Ovary (tissue), 3 donors: ENCODE measurements at regions not wholly inside any gene's neighbourhood (a gene's known extent, or its start where the extent isn't known, plus 50 kb on each side); places are given as distances from the start of the nearest gene placed in this dataset.

Experiments
- CTCF ChIP-seq, 3 donors: fragments of 450-650 bp in 2 of 3; fragments of 200-600 bp in 1 of 3; IDR thresholded peaks; one replicate each; pipeline versions ENCODE4 v1.5.1 to v1.8.0; 2016 to 2022; ENCODE audit warnings: antibody characterized with exemption in 3 of 3, mild to moderate bottlenecking in 1 of 3
- EP300 ChIP-seq: sonication (generic); formaldehyde crosslinking; IDR thresholded peaks from one replicate; pipeline ENCODE4 v1.6.1; 2017; ENCODE audit warnings: antibody characterized with exemption
- POLR2A ChIP-seq: fragments of 450-650 bp; IDR thresholded peaks from one replicate; pipeline ENCODE4 v1.6.1; 2017; ENCODE audit warnings: antibody characterized with exemption, mild to moderate bottlenecking, moderate library complexity
- donor health status: DM: no; HTN: no; CAD: no.

- TF ChIP-seq CTCF (IDR thresholded peaks at IDR 0.05) (no peak), POLR2A (no peak), EP300 (no peak)
These were observed 189.3 kb downstream of the ERMARD start for GRCh38 chr6:169940481-169941271.
